ENCODE measurements at regions not wholly inside any gene's neighbourhood (a gene's known extent, or its start where the extent isn't known, plus 50 kb on each side); places are given as distances from the start of the nearest gene placed in this dataset.

GRCh38 chr1:181257117-181257516 lies 168.6 kb downstream of the IER5 start:
- Histone ChIP-seq H3K4me2 (ENCODE audit: low read depth, low read length) (no peak overlapping the region), H3K79me2 (ENCODE audit: insufficient read depth, low read length) (no peaks in the 10 kb centered on the region), H4K20me1 (ENCODE audit: insufficient read depth, low read length) (no peaks in the 10 kb centered on the region), H3K27ac (ENCODE audit: extremely low read length, insufficient read depth, low read length) (no peak overlapping the region), H3K9ac (ENCODE audit: insufficient read depth, low read depth, low read length) (no peak overlapping the region), H2AFZ (ENCODE audit: low read length) (no peak overlapping the region), H3K9me3 (ENCODE audit: low read length) (peaks cover 10% of the 10 kb centered on the region), H3K4me1 (ENCODE audit: insufficient read depth, low read length) (no peaks in the 10 kb centered on the region), H3K4me3 (replicated peaks in 1 of 3; ENCODE audit: insufficient read depth in 1 of 3, low read depth in 2 of 3, low read length in 3 of 3) (no peak overlapping the region), H3K27me3 (ENCODE audit: control insufficient read depth in 1 of 2, insufficient read depth in 2 of 2, low read length in 2 of 2) (0 out of 5 replicates have a peak, but pooled peaks cover 0 to 5% of the 10 kb centered on the region in 2 experiments), H3K36me3 (replicated peaks in 1 of 2; ENCODE audit: control insufficient read depth in 1 of 2, insufficient read depth in 2 of 2, low read length in 2 of 2) (no peaks in the 10 kb centered on the region)
- intact Hi-C loops (cut with micrococcal nuclease; ENCODE audit: unreplicated experiment) (no loop called here), in situ Hi-C loops (cut with HindIII; ENCODE audit: extremely low pct_ligation_motif_present, low pct_unique_long_range_greater_than_20kb) (no loop called here)
- ChIA-PET CTCF (ENCODE audit: low intra/inter-chr PET ratio, low total read pairs) (no interaction called here), POLR2A (no interaction called here)
- FAIRE-seq (no peak), ATAC-seq (no peak), DNase-seq (ENCODE audit: low spot score) (no peak)
- TF ChIP-seq ZNF101 (CRISPR knock-in tag; IDR thresholded peaks at IDR 0.05; ENCODE audit: borderline replicate concordance, low read depth), result no peak
- no peak for TF ChIP-seq ZMAT3 (CRISPR knock-in tag; conservative IDR thresholded peaks at IDR 0.05)
- no peak for TF ChIP-seq FLYWCH1 (CRISPR knock-in tag; IDR thresholded peaks at IDR 0.05)
- no peak for TF ChIP-seq ZNF414 (CRISPR knock-in tag; IDR thresholded peaks at IDR 0.05)
- no TSS peak for BruUV-seq (replicated peaks)
- 30% methylated on average over 5 of the region's 5 CpGs for WGBS (ENCODE audit: low lambda C conversion rate)

- CTCF ChIA-PET (ENCODE audit: low intra/inter-chr PET ratio, low total read pairs), result no interaction called here
- no peak overlapping the region for H3K27ac ChIP-seq (ENCODE audit: extremely low read length, insufficient read depth, low read length)
- no peak for ATAC-seq
- no peak overlapping the region for H2AFZ ChIP-seq (ENCODE audit: low read length)
- no peak overlapping the region for H3K4me3 ChIP-seq (replicated peaks in 1 of 3; ENCODE audit: insufficient read depth in 1 of 3, low read depth in 2 of 3, low read length in 3 of 3)
- FAIRE-seq, result no peak
- intact Hi-C loops (cut with micrococcal nuclease; ENCODE audit: unreplicated experiment), result no loop called here
- DNase-seq (ENCODE audit: low spot score), result no peak
- no peaks in the 10 kb centered on the region for H4K20me1 ChIP-seq (ENCODE audit: insufficient read depth, low read length)
- H3K4me2 ChIP-seq (ENCODE audit: low read depth, low read length), result no peak overlapping the region
- H3K9ac ChIP-seq (ENCODE audit: insufficient read depth, low read depth, low read length), result no peak overlapping the region
- no peaks in the 10 kb centered on the region for H3K4me1 ChIP-seq (ENCODE audit: insufficient read depth, low read length)
- peaks cover 10% of the 10 kb centered on the region for H3K9me3 ChIP-seq (ENCODE audit: low read length)
- in situ Hi-C loops (cut with HindIII; ENCODE audit: extremely low pct_ligation_motif_present, low pct_unique_long_range_greater_than_20kb), result no loop called here
- 0 out of 5 replicates have a peak, but pooled peaks cover 0 to 5% of the 10 kb centered on the region in 2 experiments for H3K27me3 ChIP-seq (ENCODE audit: control insufficient read depth in 1 of 2, insufficient read depth in 2 of 2, low read length in 2 of 2)
- H3K36me3 ChIP-seq (replicated peaks in 1 of 2; ENCODE audit: control insufficient read depth in 1 of 2, insufficient read depth in 2 of 2, low read length in 2 of 2), result no peaks in the 10 kb centered on the region
- 4% methylated on average over 5 of the region's 5 CpGs for WGBS (ENCODE audit: low lambda C conversion rate)
- no TSS peak for BruUV-seq (replicated peaks)
- POLR2A ChIA-PET, result no interaction called here
- H3K79me2 ChIP-seq (ENCODE audit: insufficient read depth, low read length), result no peaks in the 10 kb centered on the region
- TF ChIP-seq ZNF720 (CRISPR knock-in tag; IDR thresholded peaks at IDR 0.05), result no peak
- no peak for TF ChIP-seq ZNF33A (CRISPR knock-in tag; IDR thresholded peaks at IDR 0.05; ENCODE audit: borderline replicate concordance)
- no peak for TF ChIP-seq ZNF616 (CRISPR knock-in tag; IDR thresholded peaks at IDR 0.05; ENCODE audit: low read depth)
- no peak for TF ChIP-seq ZNF703 (CRISPR knock-in tag; IDR thresholded peaks at IDR 0.05; ENCODE audit: borderline replicate concordance)
- TF ChIP-seq THYN1 (CRISPR knock-in tag; IDR thresholded peaks at IDR 0.05; ENCODE audit: borderline replicate concordance, low read depth), result no peak
- no peak for TF ChIP-seq NFAT5 (CRISPR knock-in tag; IDR thresholded peaks at IDR 0.05)
Measured at GRCh38 chr1:181259026-181259745, 170.7 kb downstream of the IER5 start.
